ENCODE measurements at regions not wholly inside any gene's neighbourhood (a gene's known extent, or its start where the extent isn't known, plus 50 kb on each side); places are given as distances from the start of the nearest gene placed in this dataset.

DNA sequence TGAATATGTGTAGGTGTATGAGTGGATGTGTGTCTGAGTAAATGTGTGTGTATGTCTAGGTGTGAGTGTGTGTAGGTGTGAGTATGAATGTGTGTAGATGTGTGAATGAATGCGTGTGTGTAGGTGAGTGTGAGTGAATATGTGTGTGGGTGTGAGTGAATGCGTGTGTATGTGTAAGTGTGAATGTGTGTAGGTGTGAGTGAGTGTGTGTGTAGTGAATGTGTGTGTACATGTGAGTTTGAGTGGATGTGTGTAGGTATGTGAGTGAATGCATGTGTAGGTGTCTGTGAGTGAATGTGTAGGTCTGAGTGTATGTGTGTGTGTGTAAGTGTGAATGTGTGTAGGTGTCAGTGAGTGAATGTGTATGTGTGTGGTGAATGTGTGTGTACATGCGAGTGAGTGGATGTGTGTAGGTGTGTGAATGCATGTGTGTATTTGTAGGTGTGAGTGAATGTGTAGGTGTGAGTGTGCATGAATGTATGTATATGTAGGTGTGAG is 201.0 kb upstream of the ZNF536 start:
- no peak for DNase-seq (ENCODE audit: low read depth)

- no peak for DNase-seq (ENCODE audit: low read depth)
Measured at GRCh38 chr19:30171795-30172612, 200.2 kb upstream of the ZNF536 start.

- no peak for DNase-seq (ENCODE audit: low read depth)
Measured at GRCh38 chr19:30172613-30173242, 199.5 kb upstream of the ZNF536 start.

GRCh38 chr19:30173593-30174356 is 198.4 kb upstream of the ZNF536 start:
- DNase-seq (ENCODE audit: low read depth): no peak

DNA sequence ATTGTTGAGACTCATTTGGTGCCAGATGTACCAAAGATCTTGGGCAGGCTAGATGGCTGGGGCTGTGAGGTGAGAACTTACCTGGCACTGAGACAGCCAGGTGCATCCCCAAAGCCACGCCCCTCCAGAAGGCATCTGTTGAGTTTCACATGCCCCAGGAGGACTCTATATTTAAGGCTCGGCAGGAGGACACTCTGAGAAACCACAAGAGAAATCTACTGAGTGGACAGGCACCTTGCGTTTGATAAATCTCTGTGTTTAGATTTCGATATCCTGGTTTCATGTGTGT is 197.9 kb upstream of the ZNF536 start:
- DNase-seq (ENCODE audit: low read depth): no peak

GRCh38 chr19:30174791-30175190 is 197.4 kb upstream of the ZNF536 start:
- no peak for DNase-seq (ENCODE audit: low read depth)

DNA sequence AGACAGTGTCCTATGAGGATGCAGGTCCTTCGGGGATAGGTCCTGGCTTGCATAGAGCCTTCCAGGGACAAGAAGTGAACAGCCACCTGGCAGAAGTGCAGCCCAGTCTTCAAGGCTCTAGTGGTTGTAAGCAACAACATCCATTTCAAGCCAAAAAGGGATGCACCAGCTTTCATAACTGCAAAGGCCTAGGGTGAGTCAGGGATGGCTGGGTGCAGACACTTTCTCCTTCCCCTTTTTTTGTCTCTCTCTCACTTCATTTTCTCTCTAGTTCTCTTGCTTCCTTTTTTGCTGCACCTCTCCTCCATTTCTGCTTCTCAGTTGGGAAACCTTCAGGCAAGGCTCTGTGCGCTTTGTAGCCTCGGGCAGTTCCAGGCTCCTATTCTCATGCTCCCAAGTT is 196.2 kb upstream of the ZNF536 start:
- no peak for DNase-seq (ENCODE audit: low read depth)

DNA sequence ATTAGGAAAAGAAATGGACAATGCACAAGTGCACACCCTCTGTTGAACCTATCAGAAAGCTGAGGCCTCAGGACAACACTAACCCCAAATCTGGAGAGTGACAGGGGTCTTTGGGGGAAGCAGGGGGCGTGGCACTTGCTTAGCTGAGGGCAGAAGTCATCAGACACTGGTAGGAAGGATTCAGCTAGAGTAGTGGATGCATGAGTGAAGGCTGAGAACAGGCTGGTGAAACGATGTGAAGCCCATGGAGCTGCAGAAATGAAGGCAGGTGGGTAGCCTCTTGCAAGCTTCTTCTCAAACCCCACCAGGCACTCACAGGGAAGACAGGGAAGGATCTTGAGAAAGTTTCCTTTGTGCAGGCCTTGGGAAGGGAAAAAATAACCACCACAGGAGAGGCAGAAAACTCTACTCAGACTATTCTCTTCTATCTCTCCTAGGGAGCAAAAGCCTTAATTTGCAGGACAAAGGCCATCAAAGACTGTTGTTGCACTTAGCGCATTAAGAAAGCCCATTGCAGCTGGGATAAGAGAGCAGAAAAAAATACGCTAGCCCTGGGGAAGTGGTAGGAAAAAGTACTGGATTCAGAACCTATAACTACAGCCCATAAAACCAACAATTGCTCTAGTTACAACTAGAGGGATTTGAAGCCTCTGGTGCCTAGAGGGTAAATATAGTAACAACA is 193.3 kb upstream of the ZNF536 start:
- no peak for DNase-seq (ENCODE audit: low read depth)

DNA sequence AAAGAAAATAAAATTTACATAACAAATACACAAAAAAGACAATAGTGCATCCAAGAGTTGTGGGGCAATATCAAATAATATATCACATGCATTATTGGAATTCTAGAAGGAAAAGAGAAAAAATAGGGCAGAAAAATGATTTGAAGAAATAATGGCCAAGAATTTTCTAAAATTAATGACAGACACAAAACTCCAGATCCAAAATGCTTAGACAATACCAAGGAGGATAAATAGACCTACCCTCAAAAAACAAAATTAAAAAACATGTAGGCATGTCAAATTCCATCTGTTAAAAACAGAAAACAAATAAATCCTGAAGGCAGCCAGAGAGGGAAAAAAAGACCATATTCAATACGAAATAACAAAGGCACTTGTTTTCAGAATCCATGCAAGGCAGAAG is 191.5 kb upstream of the ZNF536 start:
- no peak for DNase-seq (ENCODE audit: low read depth)

DNA sequence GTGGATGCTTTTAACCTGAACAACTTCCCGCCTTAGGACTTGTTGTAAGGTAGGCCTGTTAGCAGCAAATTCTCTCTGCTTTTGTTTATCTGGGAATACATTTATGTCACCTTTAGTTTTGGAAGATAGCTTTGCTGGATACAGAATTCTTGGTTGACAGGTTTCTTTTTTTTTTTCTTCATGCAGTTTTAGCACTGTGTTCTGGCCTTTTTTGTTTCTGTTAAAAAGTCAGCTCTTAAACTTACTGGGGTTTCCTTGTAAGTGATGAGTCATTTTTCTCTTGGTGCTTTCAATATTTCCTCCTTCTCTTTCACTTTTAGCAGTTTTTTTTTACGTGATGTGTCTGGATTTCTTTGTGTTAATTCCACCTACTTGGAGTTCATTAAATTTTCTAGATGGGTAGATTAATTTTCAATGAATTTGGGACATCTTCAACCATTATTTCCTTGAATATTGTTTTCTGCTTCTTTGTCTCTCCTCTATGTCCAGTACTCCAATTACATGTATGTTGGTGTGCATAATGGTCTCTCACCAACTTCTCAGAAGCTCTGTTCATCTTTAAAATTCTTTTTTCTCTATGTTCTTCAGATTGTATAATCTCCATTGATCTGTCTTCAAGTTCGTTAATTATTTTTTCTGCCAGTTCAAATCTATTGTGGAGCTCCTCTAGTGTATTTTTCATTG is 188.2 kb upstream of the ZNF536 start:
- DNase-seq (ENCODE audit: low read depth): no peak

DNA sequence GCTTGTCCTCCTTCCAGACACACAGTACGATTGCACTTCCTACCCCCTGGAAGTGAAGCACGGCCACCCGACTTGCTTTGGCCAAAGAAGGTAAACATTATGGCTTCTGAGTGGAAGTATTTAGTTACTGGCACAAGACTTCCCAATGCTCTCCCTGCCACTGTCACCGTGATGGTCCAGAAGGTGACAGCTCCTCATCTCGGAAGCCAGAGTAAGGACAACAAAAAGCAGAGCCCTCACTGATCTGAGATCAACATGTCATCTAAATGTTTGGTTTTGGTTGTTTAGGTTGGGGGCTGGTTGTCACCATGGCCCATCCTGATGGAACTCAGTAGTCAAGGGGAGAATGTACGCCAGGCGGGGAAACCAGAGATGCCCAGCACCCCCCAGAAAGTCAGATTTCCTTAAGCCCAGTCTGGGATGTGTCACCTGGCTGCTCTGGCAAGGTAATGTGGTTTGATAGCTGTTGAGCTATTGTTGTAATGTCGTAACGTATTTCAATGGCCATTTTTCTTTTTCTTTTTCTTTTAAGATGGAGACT is 170.1 kb upstream of the ZNF536 start:
- DNase-seq (ENCODE audit: low read depth): no peak

DNA sequence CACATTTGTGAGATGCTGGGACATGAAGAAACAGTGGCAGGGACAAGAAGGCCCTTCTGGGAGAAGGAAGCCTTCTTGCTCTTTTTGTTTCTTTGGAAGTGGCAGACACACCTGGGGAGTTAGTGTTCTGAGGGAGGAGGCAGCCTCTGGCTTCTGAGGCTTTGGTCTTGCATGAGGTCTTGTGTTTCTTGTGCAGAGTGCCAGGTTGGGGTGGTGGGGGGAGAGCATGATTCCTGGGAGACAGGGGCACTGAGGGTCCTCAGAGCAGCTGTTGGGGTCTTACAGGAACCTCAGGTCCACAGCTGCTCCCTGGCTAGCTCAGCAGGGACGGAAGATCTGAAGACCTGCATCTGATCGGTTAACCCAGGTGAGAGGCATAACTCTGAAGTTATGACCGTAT is 167.5 kb upstream of the ZNF536 start:
- DNase-seq (ENCODE audit: low read depth): no peak

DNA sequence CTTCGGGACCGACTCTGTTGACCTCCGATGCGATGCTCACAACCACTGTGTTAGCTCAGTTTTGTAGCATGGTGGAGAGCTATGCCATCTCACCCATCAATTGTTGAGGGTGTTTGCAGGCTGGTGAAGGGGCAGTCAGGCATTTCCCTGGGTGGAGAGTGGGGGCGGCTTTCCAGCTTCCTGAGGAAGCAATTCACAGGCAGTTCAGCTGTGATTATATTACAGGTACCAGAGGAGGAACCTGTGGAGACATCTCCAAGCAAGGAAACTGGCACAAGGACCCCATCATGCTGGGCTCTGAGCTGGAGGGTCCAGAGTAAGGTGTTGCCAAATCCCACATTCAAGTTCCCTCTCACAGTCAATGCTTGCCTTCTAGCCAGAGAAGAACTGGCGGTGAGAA is 166.0 kb upstream of the ZNF536 start:
- DNase-seq (ENCODE audit: low read depth): no peak

- DNase-seq (ENCODE audit: low read depth): no peak
Measured at GRCh38 chr19:30207357-30207756, 164.8 kb upstream of the ZNF536 start.

DNA sequence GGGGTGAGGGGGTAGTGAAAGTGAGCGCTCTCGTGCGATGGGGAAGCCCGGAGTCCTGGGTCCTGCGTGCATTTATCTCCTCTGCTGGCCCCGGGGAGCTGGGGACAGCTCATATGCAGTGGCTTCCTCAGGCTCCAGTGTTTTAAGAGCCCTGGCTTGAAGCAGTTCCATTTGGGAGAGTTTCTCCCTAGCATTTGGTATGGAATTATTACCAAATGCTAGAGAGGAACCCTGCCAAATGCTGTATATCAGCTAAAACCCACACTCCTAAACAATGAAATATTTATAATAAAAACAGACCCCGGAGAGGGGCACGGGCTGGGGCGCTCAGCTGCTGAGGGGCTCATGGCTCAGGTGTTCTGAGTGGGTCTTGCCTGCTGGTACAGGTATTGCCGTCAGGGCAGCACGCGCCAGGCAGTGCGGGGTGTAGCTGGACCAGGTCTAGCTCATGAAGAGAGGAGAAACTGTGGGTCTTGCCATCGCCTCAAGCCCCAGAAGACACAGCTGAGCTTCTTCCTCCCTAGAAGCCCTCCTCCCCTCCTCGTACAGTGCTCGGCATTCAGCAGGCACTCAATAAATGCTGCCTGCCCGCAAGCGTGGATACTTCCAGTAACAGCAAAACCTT is 163.6 kb upstream of the ZNF536 start:
- DNase-seq (ENCODE audit: low read depth): no peak

- no peak for DNase-seq (ENCODE audit: low read depth)
Measured at GRCh38 chr19:30209617-30210600, 162.3 kb upstream of the ZNF536 start.

DNA sequence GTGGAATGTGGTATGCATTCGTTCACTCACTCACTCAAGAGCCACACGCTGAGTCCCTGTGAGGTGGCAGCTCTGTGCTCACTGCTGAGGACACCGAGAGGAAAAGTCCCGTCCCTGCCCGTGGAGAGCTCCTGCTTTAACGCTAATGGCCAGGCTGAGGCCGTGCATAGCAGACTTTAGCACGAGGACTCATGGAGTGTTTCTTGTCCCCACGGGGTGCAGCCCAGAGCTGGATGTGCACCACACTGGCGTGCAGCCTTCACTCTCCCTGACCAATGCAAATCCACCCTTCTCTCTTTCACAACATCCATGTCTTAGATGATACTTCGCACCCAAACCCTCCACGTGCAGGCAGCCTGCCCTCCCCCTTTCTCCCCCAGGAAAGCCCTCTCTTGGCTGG is 159.6 kb upstream of the ZNF536 start:
- no peak for DNase-seq (ENCODE audit: low read depth)

DNA sequence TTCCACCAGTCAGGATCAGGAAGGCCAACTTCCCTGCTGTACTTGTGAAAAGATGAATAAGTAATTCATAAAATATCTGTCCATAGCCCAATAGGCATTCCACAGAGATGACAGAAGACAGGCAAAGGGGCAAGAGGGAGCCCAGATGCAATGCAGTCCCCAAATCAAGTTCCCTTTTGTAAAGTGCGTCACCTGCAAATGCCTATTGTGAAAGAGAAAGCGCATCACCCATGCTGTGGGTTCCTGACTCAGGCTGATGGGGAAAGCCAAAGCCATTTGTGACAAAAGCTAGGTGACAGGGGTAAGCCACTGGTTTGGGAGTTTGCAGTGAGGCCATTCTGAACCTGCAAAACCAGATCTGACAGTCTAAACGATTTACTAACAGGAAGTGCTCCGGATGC is 157.5 kb upstream of the ZNF536 start:
- no peak for DNase-seq (ENCODE audit: low read depth)

GRCh38 chr19:30215248-30215647 is 156.9 kb upstream of the ZNF536 start:
- DNase-seq (ENCODE audit: low read depth): no peak

DNA sequence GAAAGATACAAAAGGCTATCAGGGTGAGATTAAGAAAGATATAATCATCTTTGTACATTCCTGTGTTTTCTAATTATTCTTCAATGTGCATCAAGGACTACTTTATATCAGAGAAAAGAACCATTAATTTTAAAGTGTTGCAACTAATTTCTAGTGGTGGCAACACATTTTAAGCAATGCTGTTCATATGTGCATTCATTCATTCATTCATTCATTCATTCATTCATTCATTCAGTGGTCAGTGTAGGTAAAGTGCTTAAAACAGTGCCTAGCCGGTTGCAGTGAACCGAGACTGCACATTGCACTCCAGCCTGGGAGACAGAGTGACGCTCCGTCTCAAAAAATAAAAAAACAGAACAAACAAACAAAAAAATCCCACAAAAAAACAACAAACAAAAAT is 155.7 kb upstream of the ZNF536 start:
- no peak for DNase-seq (ENCODE audit: low read depth)
